GM19395 (cell line): ENCODE measurements at regions not wholly inside any gene's neighbourhood (a gene's known extent, or its start where the extent isn't known, plus 50 kb on each side); places are given as distances from the start of the nearest gene placed in this dataset.
"Not testable (repeated sequence)": the region's sequence is repeated elsewhere in the genome, so short reads cannot be mapped to it uniquely, and the experiment has no call there.

ENCODE experiments used
- ATAC-seq: cut with Tn5 transposase; IDR thresholded peaks from one replicate; pipeline ENCODE4 v1.9.1; 2021; ENCODE audit warnings: mild to moderate bottlenecking, moderate library complexity; ENCODE audit not compliant: unreplicated experiment

DNA sequence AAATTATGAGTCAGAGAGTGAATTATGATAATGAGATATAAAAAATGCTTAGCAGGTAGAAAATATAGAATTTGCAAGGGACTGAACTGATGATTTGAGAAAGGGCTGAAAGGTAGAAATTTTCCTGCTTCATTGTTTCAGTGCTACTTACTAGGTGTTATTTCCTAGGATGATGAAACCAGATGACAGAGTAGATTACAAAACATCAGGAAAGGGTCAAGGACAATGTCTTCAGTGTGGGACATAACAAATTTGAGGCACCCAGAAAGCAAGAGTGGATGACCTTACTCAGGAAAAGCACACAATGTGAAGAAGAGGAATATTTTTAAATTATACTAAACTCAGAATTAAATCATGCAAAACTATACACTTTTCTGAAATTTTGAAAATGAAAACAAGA is 102.1 kb downstream of the SHCBP1 start:
- no peak for ATAC-seq

DNA sequence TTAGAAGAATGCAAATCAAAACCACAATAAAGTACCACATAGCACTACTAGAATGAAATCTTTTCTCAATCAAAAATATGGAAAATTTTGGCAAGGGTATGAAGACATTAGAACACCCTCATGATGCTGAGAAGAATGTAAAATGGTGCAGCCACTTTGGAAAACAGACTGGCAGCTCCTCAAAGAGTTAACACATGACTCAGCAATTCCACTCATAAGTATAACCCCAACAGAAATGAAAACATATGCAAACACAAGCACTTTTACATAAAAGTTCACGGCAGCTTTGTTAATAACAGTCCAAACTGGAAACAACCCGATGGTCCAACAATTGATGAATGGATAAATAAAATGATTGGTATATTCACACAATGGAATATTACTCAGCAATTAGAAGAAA is 124.5 kb downstream of the SHCBP1 start:
- no peak for ATAC-seq

DNA sequence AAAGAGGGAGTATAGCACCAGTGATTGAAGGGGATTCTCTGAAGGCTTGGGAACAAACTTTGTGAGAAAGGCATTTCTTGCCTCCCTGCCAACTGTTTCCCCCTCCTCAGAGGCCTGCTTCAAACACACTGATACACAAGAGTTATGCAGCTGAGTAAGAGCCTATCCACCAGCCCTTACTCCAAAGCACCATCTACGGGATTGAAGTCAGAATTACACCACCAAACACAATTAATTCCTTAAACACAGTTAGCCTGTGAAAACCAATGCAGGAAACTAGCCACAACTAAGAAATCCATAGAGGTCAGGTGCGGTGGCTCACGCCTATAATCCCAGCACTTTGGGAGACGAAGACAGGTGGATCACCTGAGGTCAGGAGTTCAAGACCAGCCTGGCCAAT is 138.3 kb downstream of the SHCBP1 start:
- no peak for ATAC-seq

DNA sequence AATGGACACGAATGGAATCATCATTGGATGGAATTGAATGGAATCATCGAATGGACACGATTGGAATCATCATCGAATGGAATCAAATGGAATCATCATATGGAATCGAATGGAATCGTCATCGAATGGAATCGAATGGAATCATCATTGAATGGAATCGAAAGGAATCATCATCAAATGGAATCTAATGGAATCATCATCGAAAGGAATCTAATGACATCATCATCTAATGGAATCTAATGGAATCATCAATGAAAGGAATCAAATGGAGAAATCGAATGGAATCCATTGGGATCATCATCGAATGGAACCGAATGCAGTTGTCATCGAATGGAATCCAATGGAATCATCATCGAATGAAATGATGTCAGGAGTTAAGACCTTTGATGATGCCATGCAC is 154.9 kb downstream of the SHCBP1 start:
- no peak for ATAC-seq

DNA sequence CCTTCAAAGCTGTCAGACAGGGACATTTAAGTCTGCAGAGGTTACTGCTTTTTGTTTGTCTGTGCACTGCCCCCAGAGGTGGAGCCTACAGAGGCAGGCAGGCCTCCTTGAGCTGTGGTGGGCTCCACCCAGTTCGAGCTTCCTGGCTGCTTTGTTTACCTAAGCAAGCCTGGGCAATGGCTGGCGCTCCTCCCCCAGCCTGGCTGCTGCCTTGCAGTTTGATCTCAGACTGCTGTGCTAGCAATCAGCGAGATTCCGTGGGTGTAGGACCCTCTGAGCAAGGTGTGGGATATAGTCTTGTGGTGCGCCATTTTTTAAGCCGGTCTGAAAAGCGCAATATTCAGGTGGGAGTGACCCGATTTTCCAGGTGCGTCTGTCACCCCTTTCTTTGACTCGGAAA is 166.4 kb downstream of the SHCBP1 start:
- not testable (repeated sequence) for ATAC-seq

DNA sequence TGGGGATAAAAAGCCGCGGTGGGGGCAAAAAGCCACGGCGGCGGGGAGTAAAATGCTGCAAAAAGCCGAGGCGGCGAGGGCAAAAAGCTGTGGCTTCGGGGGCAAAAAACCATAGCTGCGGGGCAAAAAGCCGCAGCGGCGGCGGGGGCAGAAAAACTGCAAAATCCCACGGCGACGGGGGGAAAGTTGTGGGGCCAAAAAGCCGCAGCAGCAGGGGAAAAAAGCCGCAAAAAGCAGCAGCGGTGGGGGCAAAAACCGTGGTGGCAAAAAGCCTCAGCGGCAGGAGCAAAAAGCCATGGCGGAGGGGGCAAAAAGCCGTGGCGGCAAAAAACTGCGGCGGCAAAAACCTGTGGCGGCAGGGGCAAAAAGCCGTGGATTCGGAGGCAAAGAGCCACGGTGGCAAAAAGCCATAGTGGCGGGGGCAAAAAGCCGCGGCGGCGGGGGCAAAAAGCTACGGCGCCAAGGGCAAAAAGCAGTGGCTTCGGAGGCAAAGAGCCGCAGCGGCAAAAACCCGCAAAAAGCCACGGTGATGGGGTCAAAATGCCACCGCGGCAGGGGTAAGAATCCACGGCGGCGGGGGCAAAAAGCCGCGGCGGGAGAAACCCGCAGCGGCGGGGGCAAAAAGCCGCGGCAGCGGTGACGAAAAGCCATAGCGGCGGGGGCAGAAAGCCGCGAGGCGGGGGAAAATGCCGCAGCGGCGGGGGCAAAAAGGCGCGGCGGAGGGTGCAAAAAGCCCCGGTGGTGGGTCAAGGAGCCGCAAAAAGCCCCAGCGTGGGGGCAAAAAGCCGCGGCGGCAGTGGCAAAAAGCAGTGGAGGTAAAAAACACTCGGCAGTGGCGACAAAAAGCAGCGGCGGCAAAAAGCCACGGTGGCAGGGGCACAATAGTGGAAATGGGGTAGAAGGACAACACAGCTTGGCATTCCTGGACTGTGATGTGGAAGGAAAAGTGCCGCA is 192.8 kb downstream of the SHCBP1 start:
- ATAC-seq: no peak

DNA sequence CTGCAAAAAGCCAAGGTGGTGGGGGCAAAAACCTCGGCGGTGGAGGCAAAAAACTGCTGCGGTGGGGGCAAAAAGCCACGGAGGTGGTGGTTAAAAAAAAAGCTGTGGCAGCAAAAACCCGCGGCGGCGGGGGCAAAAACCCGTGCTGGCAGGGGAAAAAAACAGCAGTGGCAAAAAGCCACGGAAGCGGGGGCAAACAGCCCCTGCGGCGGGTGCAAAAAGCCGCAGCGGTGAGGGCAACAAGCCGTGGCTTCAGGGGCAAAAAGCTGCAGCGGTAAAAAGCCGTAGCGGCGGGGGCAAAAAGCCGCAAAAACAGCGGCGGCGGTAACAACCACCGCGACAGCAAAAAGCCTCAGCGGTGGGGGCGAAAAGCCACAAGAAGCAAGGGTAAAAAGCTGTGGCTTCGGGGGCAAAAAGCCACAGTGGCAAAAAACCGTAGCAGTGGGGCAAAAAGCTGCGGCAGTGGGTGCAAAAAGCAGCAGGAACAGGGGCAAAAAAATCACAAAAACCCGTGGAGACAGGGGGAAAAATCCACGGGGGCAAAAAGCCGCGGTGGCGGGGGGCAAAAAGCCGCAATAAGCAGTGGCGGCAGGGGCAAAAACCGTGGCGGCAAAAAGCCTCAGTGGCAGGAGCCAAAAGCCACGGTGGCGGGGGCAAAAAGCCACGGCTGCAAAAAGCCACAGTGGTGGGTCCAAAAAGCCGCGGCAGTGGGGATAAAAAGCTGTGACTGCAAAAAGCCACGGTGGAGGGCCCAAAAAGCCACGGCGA is 193.7 kb downstream of the SHCBP1 start:
- no peak for ATAC-seq

DNA sequence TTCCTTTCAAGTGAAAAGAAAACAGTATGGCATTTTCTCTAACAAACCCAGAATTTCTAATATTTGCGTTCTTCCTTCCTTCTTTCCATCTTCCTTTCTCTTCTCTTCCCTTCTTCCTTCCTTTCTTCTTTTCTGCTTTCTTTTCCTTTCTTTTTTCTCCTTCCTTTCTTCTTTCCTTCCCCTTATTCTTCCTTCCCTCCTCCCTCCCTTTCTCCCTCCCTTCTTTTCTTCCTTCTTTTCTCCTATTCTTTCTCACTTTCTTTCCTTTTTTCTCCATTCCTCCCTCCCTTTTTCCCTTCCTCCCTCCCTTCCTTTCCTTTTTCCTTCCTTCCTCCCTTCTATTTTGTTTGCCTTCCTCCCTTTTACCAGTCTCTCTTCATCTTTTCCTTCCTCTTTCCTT is 194.8 kb downstream of the SHCBP1 start:
- ATAC-seq: no peak

DNA sequence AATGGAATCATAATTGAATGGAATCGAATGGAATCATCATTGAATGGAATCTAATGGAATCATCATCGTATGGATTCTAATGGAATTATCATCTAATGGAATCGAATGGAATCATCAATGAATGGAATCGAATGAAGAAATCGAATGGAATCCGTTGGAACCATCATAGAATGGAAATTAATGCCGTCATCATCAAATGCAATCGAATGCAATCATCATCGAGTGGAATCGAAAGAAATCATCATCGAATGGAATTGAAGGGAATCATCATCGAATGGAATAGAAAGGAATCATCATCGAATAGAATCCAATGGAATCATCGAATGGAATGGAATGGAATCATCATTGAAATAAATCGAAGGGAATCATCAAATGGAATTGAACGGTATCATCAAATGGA is 217.2 kb downstream of the SHCBP1 start:
- no peak for ATAC-seq

DNA sequence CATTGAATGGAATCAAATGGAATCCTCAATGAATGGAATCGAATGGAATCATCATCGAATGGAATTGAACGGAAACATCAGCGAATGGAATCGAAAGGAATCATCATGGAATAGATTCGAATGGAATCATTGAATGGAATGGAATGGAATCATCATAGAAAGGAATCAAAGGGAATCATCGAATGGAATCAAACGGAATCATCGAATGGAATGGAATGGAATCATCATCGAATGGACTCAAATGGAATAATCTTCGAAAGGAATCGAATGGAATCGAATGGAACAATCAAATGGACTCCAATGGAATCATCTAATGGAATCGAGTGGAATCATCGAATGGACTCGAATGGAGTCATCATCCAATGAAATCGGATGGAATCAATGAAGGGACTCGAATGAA is 222.6 kb downstream of the SHCBP1 start:
- ATAC-seq: not testable (repeated sequence)

DNA sequence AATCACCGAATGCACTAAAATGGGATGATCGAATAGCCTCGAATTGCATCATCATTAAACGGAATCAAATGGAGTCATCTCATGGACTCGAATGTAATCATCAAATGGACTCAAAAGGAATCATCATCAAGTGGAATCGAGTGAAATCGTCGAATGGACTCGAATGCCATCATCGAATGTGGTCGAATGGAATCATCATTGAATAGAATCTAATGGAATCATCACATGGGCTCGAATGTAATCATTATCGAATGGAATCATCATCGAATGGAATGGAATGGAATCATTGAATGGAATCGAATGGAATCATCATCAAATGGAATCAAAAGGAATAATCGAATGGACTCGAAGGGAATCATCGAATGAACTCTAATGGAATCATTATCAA is 224.3 kb downstream of the SHCBP1 start:
- not testable (repeated sequence) for ATAC-seq

DNA sequence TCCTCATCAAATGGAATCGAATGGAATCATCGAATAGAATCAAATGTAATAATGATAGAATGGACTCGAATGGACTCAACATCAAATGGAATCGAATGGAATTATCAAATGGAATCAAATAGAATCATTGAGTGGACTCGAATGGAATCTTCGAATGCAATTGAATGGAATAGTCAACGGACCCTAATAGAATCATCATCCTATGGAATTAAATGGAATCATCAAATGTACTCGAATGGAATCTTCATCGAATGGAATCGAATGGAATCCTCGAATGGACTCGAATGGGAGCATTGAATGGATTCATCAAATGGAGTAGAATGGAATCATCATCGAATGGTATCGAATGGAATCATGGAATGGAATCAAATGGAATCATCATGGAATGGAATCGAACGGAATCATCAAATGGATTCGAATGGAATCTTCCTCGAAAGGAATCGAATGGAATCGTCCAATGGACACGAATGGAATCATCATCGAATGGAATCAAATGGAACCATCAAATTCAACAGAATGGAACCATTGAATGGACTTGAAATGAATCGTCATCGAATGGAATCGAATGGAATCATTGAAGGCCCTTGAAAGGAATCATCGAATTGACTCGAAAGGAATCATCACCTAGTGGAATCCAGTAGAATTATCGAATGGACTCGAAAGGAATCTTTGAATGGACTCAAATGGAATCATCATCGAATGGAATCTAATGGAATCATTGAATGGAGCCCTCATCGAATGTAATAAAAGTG is 224.9 kb downstream of the SHCBP1 start:
- not testable (repeated sequence) for ATAC-seq

DNA sequence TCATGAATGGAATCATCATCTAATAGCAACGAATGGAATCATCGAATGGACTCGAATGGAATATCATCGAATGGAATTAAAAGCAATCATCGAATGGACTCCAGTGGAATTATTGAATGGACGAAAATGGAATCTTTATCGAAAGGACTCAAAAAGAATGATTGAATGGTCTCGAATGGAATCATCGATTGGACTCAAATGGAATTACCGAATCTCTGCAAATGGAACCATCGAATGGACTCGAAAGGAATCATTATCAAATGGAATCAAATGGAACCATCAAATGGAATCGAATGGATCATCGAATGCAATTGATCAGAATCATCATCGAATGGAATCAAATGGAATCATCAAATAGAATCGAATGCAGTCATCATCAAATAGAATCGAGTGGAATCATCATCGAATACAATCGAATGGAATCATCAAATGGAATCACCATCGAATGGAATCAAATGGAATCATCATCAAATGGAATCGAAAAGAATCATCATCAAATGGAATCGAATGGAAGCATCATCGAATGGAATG is 225.7 kb downstream of the SHCBP1 start:
- not testable (repeated sequence) for ATAC-seq

DNA sequence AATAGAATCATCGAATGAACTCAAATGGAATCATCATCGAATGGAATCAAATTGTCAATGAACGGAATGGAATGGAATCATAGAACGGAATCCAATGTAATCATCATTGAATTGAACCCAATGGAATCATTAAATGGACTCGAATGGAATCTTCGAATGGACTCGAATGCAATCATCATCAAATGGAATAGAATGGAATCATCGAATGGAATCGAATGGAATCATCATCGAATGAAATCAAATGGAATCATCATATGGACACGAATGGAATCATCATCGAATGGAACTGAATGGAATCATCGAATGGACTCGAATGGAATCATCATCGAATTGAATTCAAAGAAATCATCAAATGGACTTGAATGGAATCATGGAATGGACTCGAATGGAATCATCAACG is 226.2 kb downstream of the SHCBP1 start:
- ATAC-seq: not testable (repeated sequence)

DNA sequence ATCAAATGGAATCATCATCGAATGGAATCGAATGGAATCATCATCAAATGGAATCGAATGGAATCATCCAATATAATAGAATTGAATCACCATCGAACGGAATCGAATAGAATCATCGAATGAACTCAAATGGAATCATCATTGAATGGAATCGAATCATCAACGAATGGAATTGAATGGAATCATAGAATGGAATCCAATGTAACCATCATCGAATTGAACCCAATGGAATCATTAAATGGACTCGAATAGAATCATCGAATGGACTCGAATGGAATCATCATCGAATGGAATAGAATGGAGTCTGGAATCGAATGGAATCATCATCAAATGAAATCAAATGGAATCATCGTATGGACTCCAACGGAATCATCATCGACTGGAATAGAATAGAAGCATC is 227.0 kb downstream of the SHCBP1 start:
- not testable (repeated sequence) for ATAC-seq

DNA sequence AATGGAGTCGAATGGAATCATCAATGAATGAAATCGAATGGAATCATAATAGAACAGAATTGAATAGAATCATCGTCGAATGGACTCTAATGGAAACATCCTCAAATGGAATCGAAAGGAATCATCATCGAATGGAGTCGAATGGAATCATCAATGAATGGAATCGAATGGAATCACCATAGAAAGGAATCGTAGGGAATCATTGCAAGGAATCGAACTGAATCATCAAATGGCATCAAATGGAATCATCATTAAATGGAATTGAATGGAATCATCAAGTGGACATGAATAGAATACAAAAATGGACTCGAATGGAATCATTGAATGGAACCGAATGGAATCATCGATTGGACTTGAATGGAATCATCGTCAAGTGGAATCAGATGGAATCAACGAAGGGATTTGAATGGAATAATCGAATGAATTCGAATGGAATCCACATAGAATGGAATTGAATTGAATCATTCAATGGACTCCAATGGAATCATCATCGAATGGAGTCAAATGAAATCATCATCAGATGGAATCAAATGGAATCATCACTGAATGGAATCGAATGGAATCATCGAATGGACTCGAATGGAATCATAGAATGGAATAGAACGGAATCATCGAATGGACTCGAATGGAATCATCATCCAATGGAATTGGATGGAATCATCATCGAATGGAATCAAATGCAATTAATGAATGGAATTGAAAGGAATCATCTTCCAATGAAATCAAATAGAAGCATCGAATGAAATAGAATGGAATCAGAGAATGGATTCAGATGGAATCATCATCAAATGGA is 228.1 kb downstream of the SHCBP1 start:
- not testable (repeated sequence) for ATAC-seq

DNA sequence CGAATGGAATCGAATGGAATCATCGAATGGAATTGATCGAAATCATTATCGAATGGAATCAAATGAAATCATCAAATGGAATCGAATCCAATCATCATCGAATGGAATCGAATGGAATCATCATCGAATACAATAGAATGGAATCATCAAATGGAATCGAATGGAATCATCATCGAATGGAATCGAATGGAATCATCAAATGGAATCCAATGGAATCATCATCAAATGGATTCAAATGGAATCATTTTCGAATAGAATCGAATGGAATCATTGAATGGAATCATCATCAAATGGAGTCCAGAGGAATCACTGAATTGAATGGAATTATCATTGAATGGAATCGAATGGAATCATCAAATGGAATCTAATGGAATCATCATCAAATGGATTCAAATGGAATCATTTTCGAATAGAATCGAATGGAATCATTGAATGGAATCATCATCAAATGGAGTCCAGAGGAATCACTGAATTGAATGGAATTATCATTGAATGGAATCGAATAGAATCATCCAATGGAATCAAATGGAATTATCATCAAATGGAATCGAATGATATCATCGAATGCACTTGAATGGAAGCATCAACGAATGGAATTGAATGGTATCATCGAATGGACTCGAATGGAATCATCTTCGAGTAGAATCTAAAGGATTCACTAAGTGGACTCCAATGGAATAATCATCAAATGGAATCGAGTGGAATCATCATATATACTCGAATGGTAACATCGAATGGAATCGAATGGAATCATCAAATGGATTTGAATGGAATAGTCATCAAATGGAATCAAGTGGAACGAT is 230.3 kb downstream of the SHCBP1 start:
- ATAC-seq: not testable (repeated sequence)

DNA sequence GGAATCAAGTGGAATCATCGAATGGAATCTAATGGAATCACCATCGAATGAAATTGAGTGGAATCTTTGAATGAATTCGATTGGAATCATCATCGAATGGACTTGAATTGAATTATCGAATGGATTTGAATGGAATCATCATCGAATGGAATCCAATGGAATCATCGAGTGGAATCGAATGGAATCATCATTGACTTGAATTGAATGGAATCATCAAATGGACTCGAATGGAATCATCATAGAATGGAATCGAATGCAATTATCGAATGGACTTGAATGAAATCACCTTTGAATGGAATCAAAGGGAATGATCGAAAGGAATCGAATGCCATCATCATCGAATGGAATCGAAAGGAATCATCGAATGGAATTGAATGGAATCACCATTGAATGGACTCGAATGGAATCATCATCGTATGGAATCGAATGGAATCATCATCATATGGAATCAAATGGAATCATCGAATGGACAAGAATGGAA is 231.6 kb downstream of the SHCBP1 start:
- ATAC-seq: not testable (repeated sequence)

DNA sequence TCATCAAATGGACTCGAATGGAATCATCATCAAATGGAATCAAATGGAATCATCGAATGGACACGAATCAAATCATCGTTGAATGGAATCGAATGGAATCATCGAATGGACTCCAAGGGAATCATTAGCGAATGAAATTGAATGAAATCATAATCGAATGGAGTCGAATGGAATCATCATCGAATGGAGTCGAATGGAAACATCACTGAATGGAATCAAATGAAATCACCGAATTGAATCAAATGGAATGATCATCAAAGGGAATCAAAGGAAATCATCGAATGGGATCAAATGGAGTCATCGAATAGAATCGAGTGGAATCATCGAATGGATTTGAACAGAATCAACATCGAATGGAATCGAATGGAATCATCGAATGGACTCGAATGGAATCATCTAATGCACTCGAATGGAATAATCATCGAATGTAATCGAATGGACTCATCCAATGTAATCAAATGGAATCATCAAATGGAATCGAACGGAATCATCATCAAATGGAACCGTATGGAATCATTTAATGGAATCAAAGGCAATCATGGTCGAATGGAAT is 232.2 kb downstream of the SHCBP1 start:
- not testable (repeated sequence) for ATAC-seq
